Epithelial cell of proximal tubule (primary cell): ENCODE measurements at regions not wholly inside any gene's neighbourhood (a gene's known extent, or its start where the extent isn't known, plus 50 kb on each side); places are given as distances from the start of the nearest gene placed in this dataset.

Experiments
- DNase-seq: peaks from one replicate; pipeline ENCODE4 v3.0.0-alpha.2; 2011; ENCODE audit warnings: low read depth
- H3K4me3 ChIP-seq: 2 replicates; pipeline ENCODE4 v1.5.1; 2011; ENCODE audit warnings: low read depth, mild to moderate bottlenecking, low read length
- CTCF ChIP-seq: conservative IDR thresholded peaks from 2 replicates; pipeline ENCODE4 v1.5.1; 2012; ENCODE audit warnings: low read depth, mild to moderate bottlenecking, low read length

- H3K4me3 ChIP-seq = no peak overlapping the region
- no peak for TF ChIP-seq CTCF
- DNase-seq = no peak
Measured at GRCh38 chr4:10303291-10303690, 153.9 kb downstream of the ZNF518B start.

GRCh38 chr4:10302096-10302495, 155.1 kb downstream of the ZNF518B start:
- no peak for DNase-seq
- no peak overlapping the region for H3K4me3 ChIP-seq
- no peak for TF ChIP-seq CTCF

GRCh38 chr4:10299601-10300000, 157.6 kb downstream of the ZNF518B start:
- no peak for TF ChIP-seq CTCF
- no peak overlapping the region for H3K4me3 ChIP-seq
- DNase-seq = no peak

GRCh38 chr4:10298681-10299080, 158.5 kb downstream of the ZNF518B start:
- TF ChIP-seq CTCF = no peak
- DNase-seq = no peak
- no peak overlapping the region for H3K4me3 ChIP-seq

- no peak for TF ChIP-seq CTCF
- peak; percentile 41 for DNase-seq
- H3K4me3 ChIP-seq = no peak overlapping the region
Measured at GRCh38 chr4:10296730-10297129, 160.5 kb downstream of the ZNF518B start.

GRCh38 chr4:10295301-10295700, 161.9 kb downstream of the ZNF518B start:
- no peak for TF ChIP-seq CTCF
- no peak overlapping the region for H3K4me3 ChIP-seq
- no peak for DNase-seq

- DNase-seq = no peak
- no peak overlapping the region for H3K4me3 ChIP-seq
- no peak for TF ChIP-seq CTCF
Measured at GRCh38 chr4:10289538-10289906, 167.7 kb downstream of the ZNF518B start.
